Endothelial cell of umbilical vein (primary cell): ENCODE measurements at regions not wholly inside any gene's neighbourhood (a gene's known extent, or its start where the extent isn't known, plus 50 kb on each side); places are given as distances from the start of the nearest gene placed in this dataset.

Experiments
- BruUV-seq: library from RNA; stranded (reverse); fragments of 400-500 nt; replicated peaks from 2 replicates; lab custom pipeline; 2021; lab: Mats Ljungman, UMichigan
- CTCF ChIA-PET: fragments of 300-600, 350-600 bp; sonication (Branson Sonifier 250); formaldehyde crosslinking; loops from one replicate; lab custom pipeline; 2021; ENCODE audit warnings: antibody characterized with exemption, inconsistent platforms; lab: Charles Lee
- POLR2A ChIA-PET: fragments of 300-600, 350-600 bp; sonication (Branson Sonifier 250); formaldehyde crosslinking; loops from one replicate; lab custom pipeline; 2021; ENCODE audit warnings: antibody characterized with exemption, inconsistent platforms; lab: Charles Lee
- DNase-seq: peaks from one replicate; pipeline ENCODE4 v3.0.0-alpha.2; 2011; ENCODE audit warnings: low read depth, low spot score
- FAIRE-seq: peaks from 2 replicates; lab custom pipeline; 2011; peaks lifted over from hg19 to GRCh38; lab: Jason Lieb, UNC
- H2AFZ ChIP-seq: 2 replicates; pipeline ENCODE4 v1.6.0; 2012; ENCODE audit warnings: low read depth, low read length, control low read depth, inconsistent platforms
- H3K27ac ChIP-seq: 2 replicates; pipeline ENCODE4 v1.5.1; 2011; ENCODE audit warnings: low read depth, mild to moderate bottlenecking, control low read depth, low read length, moderate library complexity; ENCODE audit not compliant: insufficient read depth
- H3K27me3 ChIP-seq, 2 experiments: 2 replicates each; pipeline versions ENCODE4 v1.6.0 to v1.6.1; 2011; ENCODE audit warnings: low read length in 2 of 2, mixed read lengths in 1 of 2; ENCODE audit not compliant: control insufficient read depth in 2 of 2, insufficient read depth in 2 of 2
- H3K36me3 ChIP-seq, 2 experiments: 2 replicates in 1 of 2; 3 replicates in 1 of 2; pipeline ENCODE4 v1.5.1; 2011; ENCODE audit warnings: low read length in 2 of 2, mild to moderate bottlenecking in 1 of 2, moderate library complexity in 1 of 2; ENCODE audit not compliant: control insufficient read depth in 2 of 2, insufficient read depth in 2 of 2; ENCODE audit errors: extremely low read depth in 1 of 2
- H3K4me1 ChIP-seq: 3 replicates; pipeline ENCODE4 v1.5.1; 2011; ENCODE audit warnings: mild to moderate bottlenecking, low read length; ENCODE audit not compliant: control insufficient read depth, insufficient read depth; ENCODE audit errors: extremely low read depth
- H3K4me2 ChIP-seq: 2 replicates; pipeline ENCODE4 v1.6.1; 2011; ENCODE audit warnings: low read length, control low read depth, mixed read lengths; ENCODE audit not compliant: insufficient read depth
- H3K4me3 ChIP-seq, 3 experiments: fragments of 200-600 bp in 1 of 3; sonication (generic), shearing (Covaris generic) in 1 of 3; replicated peaks in 1 of 3; 2 replicates each; pipeline ENCODE4 v1.5.1; 2011 to 2016; ENCODE audit warnings: control low read depth in 3 of 3, low read length in 3 of 3, mild to moderate bottlenecking in 2 of 3, inconsistent platforms in 1 of 3, low read depth in 1 of 3, moderate library complexity in 1 of 3; ENCODE audit not compliant: insufficient read depth in 1 of 3
- H3K79me2 ChIP-seq: 2 replicates; pipeline ENCODE4 v1.6.0; 2012; ENCODE audit warnings: low read length, inconsistent platforms; ENCODE audit not compliant: control insufficient read depth, insufficient read depth
- H3K9ac ChIP-seq: replicated peaks from 2 replicates; pipeline ENCODE3; 2011; ENCODE audit warnings: low read length, control low read depth; ENCODE audit not compliant: insufficient read depth; ENCODE audit errors: extremely low read depth
- H3K9me1 ChIP-seq: replicated peaks from 3 replicates; pipeline ENCODE4 v1.6.0; 2011; ENCODE audit warnings: mild to moderate bottlenecking, low read length; ENCODE audit not compliant: control insufficient read depth, insufficient read depth; ENCODE audit errors: extremely low read depth
- H3K9me3 ChIP-seq: replicated peaks from 2 replicates; pipeline ENCODE4 v1.5.1; 2012; ENCODE audit warnings: low read length, inconsistent platforms; ENCODE audit not compliant: control insufficient read depth, insufficient read depth
- H4K20me1 ChIP-seq: replicated peaks from 2 replicates; pipeline ENCODE3; 2011; ENCODE audit warnings: mild to moderate bottlenecking, low read length; ENCODE audit not compliant: control insufficient read depth, insufficient read depth; ENCODE audit errors: extremely low read depth
- EZH2 ChIP-seq: IDR thresholded peaks from 2 replicates; pipeline ENCODE4 v1.6.1; 2012; ENCODE audit warnings: borderline replicate concordance, low read depth, mild to moderate bottlenecking, moderate library complexity, low read length, inconsistent platforms; ENCODE audit not compliant: severe bottlenecking
- FOS ChIP-seq: IDR thresholded peaks from 2 replicates; pipeline ENCODE4 v1.6.1; 2011; ENCODE audit warnings: mild to moderate bottlenecking, low read length, moderate library complexity, borderline replicate concordance; ENCODE audit not compliant: insufficient read depth
- GATA2 ChIP-seq: IDR thresholded peaks from 2 replicates; pipeline ENCODE4 v1.7.0; 2011; ENCODE audit warnings: low read depth, mild to moderate bottlenecking, moderate library complexity, mixed read lengths, low read length; ENCODE audit not compliant: insufficient read length, insufficient read depth
- JUN ChIP-seq: IDR thresholded peaks from 2 replicates; pipeline ENCODE4 v1.6.1; 2011; ENCODE audit warnings: borderline replicate concordance, low read depth; ENCODE audit not compliant: insufficient read length, insufficient read depth
- MYC ChIP-seq: IDR thresholded peaks from one replicate; pipeline ENCODE4 v1.6.1; 2011; ENCODE audit warnings: mild to moderate bottlenecking, low read depth, low read length
- POLR2A ChIP-seq: IDR thresholded peaks from 2 replicates; pipeline ENCODE4 v1.6.1; 2012; ENCODE audit warnings: low read depth, mild to moderate bottlenecking, control low read depth, low read length
- POLR2AphosphoS5 ChIP-seq: IDR thresholded peaks from 2 replicates; pipeline ENCODE4 v1.6.1; 2012; ENCODE audit warnings: low read depth, mild to moderate bottlenecking, control low read depth, low read length, moderate library complexity; ENCODE audit not compliant: insufficient read depth
- dilution Hi-C: fragments of 300-500 bp; cut with MboI; formaldehyde crosslinking; loops from one replicate; pipeline ENCODE4 v1.15.0; 2019; ENCODE audit warnings: low sequenced_read_pairs; ENCODE audit not compliant: extremely low pct_ligation_motif_present
- intact Hi-C: fragments of 100-400 bp; cut with micrococcal nuclease; formaldehyde crosslinking; loops from one replicate; pipeline ENCODE4 v1.10.0; 2022
- TF ChIP-seq, protein P1 (sequence below), 2 donors: IDR thresholded peaks; 1 replicate in 1 of 2; 2 replicates in 1 of 2; pipeline ENCODE4 v1.5.1; 2011; ENCODE audit warnings: low read length in 2 of 2, mild to moderate bottlenecking in 2 of 2, moderate library complexity in 2 of 2, control low read depth in 1 of 2, inconsistent platforms in 1 of 2, low read depth in 1 of 2; ENCODE audit not compliant: insufficient read depth in 1 of 2; ENCODE audit errors: extremely low read depth in 1 of 2
- TF ChIP-seq, protein P2 (sequence below): IDR thresholded peaks from 2 replicates; pipeline ENCODE4 v1.6.1; 2011; ENCODE audit not compliant: insufficient read depth, insufficient read length

DNA sequence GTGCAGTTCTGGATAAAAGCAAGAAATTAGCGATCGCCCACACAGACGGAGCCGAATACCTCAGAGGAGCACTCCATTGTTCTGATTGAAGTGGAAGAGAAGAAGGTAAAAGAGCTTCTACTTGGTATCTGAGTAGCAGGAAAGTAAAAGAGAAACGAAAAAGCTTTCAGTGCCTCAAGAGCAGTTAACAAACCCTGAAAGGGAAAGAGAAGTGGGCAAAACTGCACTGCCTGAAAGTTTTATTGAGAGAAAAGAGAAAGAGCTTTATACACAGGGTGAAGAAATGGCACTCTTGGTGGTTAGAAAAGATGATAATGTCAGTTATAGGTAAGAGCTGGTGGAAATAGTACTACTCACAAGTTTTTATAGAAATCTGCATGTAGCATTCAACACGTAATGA lies 192.8 kb downstream of the CDCA7 start:
- no peak overlapping the region for H3K27ac ChIP-seq
- no peak for TF ChIP-seq FOS
- no peak for TF ChIP-seq POLR2A
- no peak for TF ChIP-seq POLR2AphosphoS5
- TF ChIP-seq, protein P1, sequence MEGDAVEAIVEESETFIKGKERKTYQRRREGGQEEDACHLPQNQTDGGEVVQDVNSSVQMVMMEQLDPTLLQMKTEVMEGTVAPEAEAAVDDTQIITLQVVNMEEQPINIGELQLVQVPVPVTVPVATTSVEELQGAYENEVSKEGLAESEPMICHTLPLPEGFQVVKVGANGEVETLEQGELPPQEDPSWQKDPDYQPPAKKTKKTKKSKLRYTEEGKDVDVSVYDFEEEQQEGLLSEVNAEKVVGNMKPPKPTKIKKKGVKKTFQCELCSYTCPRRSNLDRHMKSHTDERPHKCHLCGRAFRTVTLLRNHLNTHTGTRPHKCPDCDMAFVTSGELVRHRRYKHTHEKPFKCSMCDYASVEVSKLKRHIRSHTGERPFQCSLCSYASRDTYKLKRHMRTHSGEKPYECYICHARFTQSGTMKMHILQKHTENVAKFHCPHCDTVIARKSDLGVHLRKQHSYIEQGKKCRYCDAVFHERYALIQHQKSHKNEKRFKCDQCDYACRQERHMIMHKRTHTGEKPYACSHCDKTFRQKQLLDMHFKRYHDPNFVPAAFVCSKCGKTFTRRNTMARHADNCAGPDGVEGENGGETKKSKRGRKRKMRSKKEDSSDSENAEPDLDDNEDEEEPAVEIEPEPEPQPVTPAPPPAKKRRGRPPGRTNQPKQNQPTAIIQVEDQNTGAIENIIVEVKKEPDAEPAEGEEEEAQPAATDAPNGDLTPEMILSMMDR (IDR thresholded peaks at IDR 0.05; ENCODE audit: extremely low read depth in 1 of 2, insufficient read depth in 1 of 2, low read depth in 1 of 2, low read length in 2 of 2), result no peak
- TF ChIP-seq EZH2, result no peak
- TF ChIP-seq, protein P2, sequence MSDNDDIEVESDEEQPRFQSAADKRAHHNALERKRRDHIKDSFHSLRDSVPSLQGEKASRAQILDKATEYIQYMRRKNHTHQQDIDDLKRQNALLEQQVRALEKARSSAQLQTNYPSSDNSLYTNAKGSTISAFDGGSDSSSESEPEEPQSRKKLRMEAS, result no peak
- TF ChIP-seq GATA2, result no peak
- TF ChIP-seq JUN, result no peak
- no peak for TF ChIP-seq MYC
- no peak overlapping the region for H2AFZ ChIP-seq
- H3K4me2 ChIP-seq, result no peak overlapping the region
- ChIA-PET POLR2A (no interaction called here), CTCF (interaction anchor here (1.5 kb wide), 1 partner anchor 145 kb away, joined by 5 read pairs; no protein-coding TSS in a partner anchor)
- H3K9me1 ChIP-seq, result no peaks in the 10 kb centered on the region
- no peaks in the 10 kb centered on the region for H4K20me1 ChIP-seq
- no peaks in the 10 kb centered on the region for H3K4me1 ChIP-seq
- dilution Hi-C loops, result no loop called here
- FAIRE-seq (no peak), DNase-seq (no peak)
- H3K79me2 ChIP-seq, result no peaks in the 10 kb centered on the region
- H3K9ac ChIP-seq, result no peak overlapping the region
- intact Hi-C loops, result no loop called here
- H3K27me3 ChIP-seq, result peaks cover 3 to 6% of the 10 kb centered on the region in 2 experiments
- BruUV-seq, result no TSS peak
- H3K9me3 ChIP-seq, result no peaks in the 10 kb centered on the region
- no peaks in the 10 kb centered on the region for H3K36me3 ChIP-seq
- no peak overlapping the region for H3K4me3 ChIP-seq
